GM23338 (cell line): ENCODE measurements at regions not wholly inside any gene's neighbourhood (a gene's known extent, or its start where the extent isn't known, plus 50 kb on each side); places are given as distances from the start of the nearest gene placed in this dataset.

Source experiments
- ATAC-seq: fragments of 200-7000 bp; cut with Tn5 transposase; 3 replicates; pipeline ENCODE4 v1.9.1; 2020
- DNase-seq: peaks from one replicate; pipeline ENCODE4 v3.0.0-alpha.2; 2015; ENCODE audit warnings: low spot score
- H2AFZ ChIP-seq: fragments of 200-600 bp; sonication (generic); 2 replicates; pipeline ENCODE4 v1.8.0; 2016; ENCODE audit warnings: antibody characterized with exemption, mild to moderate bottlenecking, moderate library complexity
- H3F3A ChIP-seq: fragments of 200-600 bp; sonication (generic); replicated peaks from 2 replicates; pipeline ENCODE4 v1.8.0; 2017; ENCODE audit warnings: antibody characterized with exemption, mixed run types, low read depth
- H3K27ac ChIP-seq: fragments of 200-600 bp; sonication (generic); 2 replicates; pipeline ENCODE4 v1.6.1; 2016; ENCODE audit warnings: low read depth
- H3K27me3 ChIP-seq: fragments of 200-600 bp; sonication (generic); 2 replicates; pipeline ENCODE4 v1.8.0; 2016; ENCODE audit warnings: mild to moderate bottlenecking, mixed run types, moderate library complexity; ENCODE audit not compliant: insufficient read depth
- H3K36me3 ChIP-seq: fragments of 200-600 bp; sonication (generic); 2 replicates; pipeline ENCODE4 v1.8.0; 2016; ENCODE audit warnings: mild to moderate bottlenecking; ENCODE audit not compliant: insufficient read depth
- H3K4me1 ChIP-seq: fragments of 200-600 bp; sonication (generic); 2 replicates; pipeline ENCODE4 v1.8.0; 2016; ENCODE audit warnings: mild to moderate bottlenecking, moderate library complexity; ENCODE audit not compliant: insufficient read depth
- H3K4me2 ChIP-seq: fragments of 200-600 bp; sonication (generic); 2 replicates; pipeline ENCODE4 v1.7.1; 2017; ENCODE audit warnings: mixed run types
- H3K4me3 ChIP-seq: fragments of 200-600 bp; sonication (generic); 2 replicates; pipeline ENCODE4 v1.6.1; 2016; ENCODE audit warnings: mixed run types
- H3K79me2 ChIP-seq: fragments of 200-600 bp; sonication (generic); replicated peaks from 2 replicates; pipeline ENCODE4 v1.8.0; 2017; ENCODE audit warnings: mild to moderate bottlenecking; ENCODE audit not compliant: insufficient read depth
- H3K9me2 ChIP-seq: fragments of 200-600 bp; sonication (generic); 2 replicates; pipeline ENCODE4 v1.8.0; 2017; ENCODE audit not compliant: insufficient read depth
- H4K20me1 ChIP-seq: fragments of 200-600 bp; sonication (generic); replicated peaks from 2 replicates; pipeline ENCODE4 v1.8.0; 2017; ENCODE audit warnings: mild to moderate bottlenecking; ENCODE audit not compliant: insufficient read depth
- H3K27ac Mint-ChIP-seq: 2 replicates; pipeline ENCODE4 v1.8.0; 2020; ENCODE audit warnings: inconsistent platforms, mild to moderate bottlenecking, moderate library complexity, mixed read lengths
- H3K27me3 Mint-ChIP-seq: 3 replicates; pipeline ENCODE4 v1.8.0; 2022; ENCODE audit warnings: low read depth, mild to moderate bottlenecking, moderate library complexity, mixed read lengths, inconsistent platforms; ENCODE audit not compliant: insufficient read depth, poor library complexity
- H3K36me3 Mint-ChIP-seq: 3 replicates; pipeline ENCODE4 v1.8.0; 2021; ENCODE audit warnings: low read depth, mild to moderate bottlenecking, inconsistent platforms, moderate library complexity, mixed read lengths
- H3K4me1 Mint-ChIP-seq: 3 replicates; pipeline ENCODE4 v1.8.0; 2020; ENCODE audit warnings: mild to moderate bottlenecking, inconsistent platforms, mixed read lengths
- H3K4me3 Mint-ChIP-seq: 3 replicates; pipeline ENCODE4 v1.8.0; 2021; ENCODE audit warnings: moderate library complexity, mild to moderate bottlenecking, inconsistent platforms, mixed read lengths
- H3K9me3 Mint-ChIP-seq: 3 replicates; pipeline ENCODE4 v1.8.0; 2020; ENCODE audit warnings: moderate library complexity, mild to moderate bottlenecking, inconsistent platforms, mixed read lengths
- EZH2 ChIP-seq: fragments of 200-600 bp; sonication (generic); IDR thresholded peaks from one replicate; pipeline ENCODE4 v1.8.0; 2017; ENCODE audit warnings: antibody characterized with exemption, mild to moderate bottlenecking, low read depth; ENCODE audit not compliant: unreplicated experiment
- POLR2AphosphoS5 ChIP-seq: IDR thresholded peaks from 2 replicates; pipeline ENCODE4 v1.6.1; 2016; ENCODE audit warnings: antibody characterized with exemption, low read depth
- STAT1 ChIP-seq: IDR thresholded peaks from one replicate; pipeline ENCODE4 v1.6.1; 2016; ENCODE audit warnings: antibody characterized with exemption; ENCODE audit not compliant: unreplicated experiment
- ZNF114 ChIP-seq: fragments of 250-450 bp; sonication (Bioruptor Pico); IDR thresholded peaks from 2 replicates; pipeline ENCODE4 v1.5.0; 2020; ENCODE audit warnings: mild to moderate bottlenecking, moderate library complexity
- TF ChIP-seq, protein P1 (sequence below): IDR thresholded peaks from one replicate; pipeline ENCODE4 v1.6.1; 2018; ENCODE audit warnings: antibody characterized with exemption; ENCODE audit not compliant: unreplicated experiment
- TF ChIP-seq, protein P2 (sequence below): fragments of 250-450 bp; sonication (Bioruptor Pico); IDR thresholded peaks from 2 replicates; pipeline ENCODE4 v1.5.0; 2020; ENCODE audit warnings: mild to moderate bottlenecking, moderate library complexity

DNA sequence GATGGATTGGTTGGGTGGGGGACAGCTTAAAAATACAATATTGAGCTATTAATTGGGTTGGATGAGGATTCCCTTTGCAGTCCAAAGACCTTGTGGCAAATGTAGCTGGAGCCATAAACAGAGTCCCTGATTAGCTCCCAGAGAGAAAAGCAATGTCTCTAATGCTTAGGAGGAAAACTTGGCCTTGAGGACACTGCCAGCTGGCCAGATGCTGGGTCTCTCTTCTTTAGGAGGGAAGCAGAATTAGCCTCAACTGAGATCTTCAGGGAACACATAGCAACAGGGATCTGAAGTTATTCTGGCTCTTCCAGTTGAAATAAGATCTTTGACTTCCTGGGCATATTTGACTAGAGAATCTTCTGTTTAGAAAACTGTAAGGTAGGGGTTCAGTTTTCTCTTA lies 121.7 kb upstream of the WWC1 start:
- Histone ChIP-seq H2AFZ (no peak overlapping the region), H3K9me2 (no peaks in the 10 kb centered on the region), H3F3A (no peaks in the 10 kb centered on the region), H3K27me3 (no peaks in the 10 kb centered on the region), H3K4me2 (no peak overlapping the region), H3K79me2 (no peaks in the 10 kb centered on the region), H4K20me1 (no peaks in the 10 kb centered on the region), H3K4me3 (no peak overlapping the region), H3K36me3 (no peaks in the 10 kb centered on the region), H3K4me1 (peaks cover 17% of the 10 kb centered on the region), H3K27ac (no peak overlapping the region)
- Mint-ChIP-seq H3K36me3 (no peaks in the 10 kb centered on the region), H3K4me3 (no peak overlapping the region), H3K4me1 (peaks cover 24% of the 10 kb centered on the region), H3K27me3 (peaks cover 2% of the 10 kb centered on the region), H3K9me3 (no peaks in the 10 kb centered on the region), H3K27ac (no peak overlapping the region)
- DNase-seq (no peak), ATAC-seq (no peak)
- TF ChIP-seq POLR2AphosphoS5 (no peak), ZNF114 (no peak), STAT1 (no peak), EZH2 (no peak)
- TF ChIP-seq, protein P1, sequence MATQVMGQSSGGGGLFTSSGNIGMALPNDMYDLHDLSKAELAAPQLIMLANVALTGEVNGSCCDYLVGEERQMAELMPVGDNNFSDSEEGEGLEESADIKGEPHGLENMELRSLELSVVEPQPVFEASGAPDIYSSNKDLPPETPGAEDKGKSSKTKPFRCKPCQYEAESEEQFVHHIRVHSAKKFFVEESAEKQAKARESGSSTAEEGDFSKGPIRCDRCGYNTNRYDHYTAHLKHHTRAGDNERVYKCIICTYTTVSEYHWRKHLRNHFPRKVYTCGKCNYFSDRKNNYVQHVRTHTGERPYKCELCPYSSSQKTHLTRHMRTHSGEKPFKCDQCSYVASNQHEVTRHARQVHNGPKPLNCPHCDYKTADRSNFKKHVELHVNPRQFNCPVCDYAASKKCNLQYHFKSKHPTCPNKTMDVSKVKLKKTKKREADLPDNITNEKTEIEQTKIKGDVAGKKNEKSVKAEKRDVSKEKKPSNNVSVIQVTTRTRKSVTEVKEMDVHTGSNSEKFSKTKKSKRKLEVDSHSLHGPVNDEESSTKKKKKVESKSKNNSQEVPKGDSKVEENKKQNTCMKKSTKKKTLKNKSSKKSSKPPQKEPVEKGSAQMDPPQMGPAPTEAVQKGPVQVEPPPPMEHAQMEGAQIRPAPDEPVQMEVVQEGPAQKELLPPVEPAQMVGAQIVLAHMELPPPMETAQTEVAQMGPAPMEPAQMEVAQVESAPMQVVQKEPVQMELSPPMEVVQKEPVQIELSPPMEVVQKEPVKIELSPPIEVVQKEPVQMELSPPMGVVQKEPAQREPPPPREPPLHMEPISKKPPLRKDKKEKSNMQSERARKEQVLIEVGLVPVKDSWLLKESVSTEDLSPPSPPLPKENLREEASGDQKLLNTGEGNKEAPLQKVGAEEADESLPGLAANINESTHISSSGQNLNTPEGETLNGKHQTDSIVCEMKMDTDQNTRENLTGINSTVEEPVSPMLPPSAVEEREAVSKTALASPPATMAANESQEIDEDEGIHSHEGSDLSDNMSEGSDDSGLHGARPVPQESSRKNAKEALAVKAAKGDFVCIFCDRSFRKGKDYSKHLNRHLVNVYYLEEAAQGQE: no peak
- TF ChIP-seq, protein P2, sequence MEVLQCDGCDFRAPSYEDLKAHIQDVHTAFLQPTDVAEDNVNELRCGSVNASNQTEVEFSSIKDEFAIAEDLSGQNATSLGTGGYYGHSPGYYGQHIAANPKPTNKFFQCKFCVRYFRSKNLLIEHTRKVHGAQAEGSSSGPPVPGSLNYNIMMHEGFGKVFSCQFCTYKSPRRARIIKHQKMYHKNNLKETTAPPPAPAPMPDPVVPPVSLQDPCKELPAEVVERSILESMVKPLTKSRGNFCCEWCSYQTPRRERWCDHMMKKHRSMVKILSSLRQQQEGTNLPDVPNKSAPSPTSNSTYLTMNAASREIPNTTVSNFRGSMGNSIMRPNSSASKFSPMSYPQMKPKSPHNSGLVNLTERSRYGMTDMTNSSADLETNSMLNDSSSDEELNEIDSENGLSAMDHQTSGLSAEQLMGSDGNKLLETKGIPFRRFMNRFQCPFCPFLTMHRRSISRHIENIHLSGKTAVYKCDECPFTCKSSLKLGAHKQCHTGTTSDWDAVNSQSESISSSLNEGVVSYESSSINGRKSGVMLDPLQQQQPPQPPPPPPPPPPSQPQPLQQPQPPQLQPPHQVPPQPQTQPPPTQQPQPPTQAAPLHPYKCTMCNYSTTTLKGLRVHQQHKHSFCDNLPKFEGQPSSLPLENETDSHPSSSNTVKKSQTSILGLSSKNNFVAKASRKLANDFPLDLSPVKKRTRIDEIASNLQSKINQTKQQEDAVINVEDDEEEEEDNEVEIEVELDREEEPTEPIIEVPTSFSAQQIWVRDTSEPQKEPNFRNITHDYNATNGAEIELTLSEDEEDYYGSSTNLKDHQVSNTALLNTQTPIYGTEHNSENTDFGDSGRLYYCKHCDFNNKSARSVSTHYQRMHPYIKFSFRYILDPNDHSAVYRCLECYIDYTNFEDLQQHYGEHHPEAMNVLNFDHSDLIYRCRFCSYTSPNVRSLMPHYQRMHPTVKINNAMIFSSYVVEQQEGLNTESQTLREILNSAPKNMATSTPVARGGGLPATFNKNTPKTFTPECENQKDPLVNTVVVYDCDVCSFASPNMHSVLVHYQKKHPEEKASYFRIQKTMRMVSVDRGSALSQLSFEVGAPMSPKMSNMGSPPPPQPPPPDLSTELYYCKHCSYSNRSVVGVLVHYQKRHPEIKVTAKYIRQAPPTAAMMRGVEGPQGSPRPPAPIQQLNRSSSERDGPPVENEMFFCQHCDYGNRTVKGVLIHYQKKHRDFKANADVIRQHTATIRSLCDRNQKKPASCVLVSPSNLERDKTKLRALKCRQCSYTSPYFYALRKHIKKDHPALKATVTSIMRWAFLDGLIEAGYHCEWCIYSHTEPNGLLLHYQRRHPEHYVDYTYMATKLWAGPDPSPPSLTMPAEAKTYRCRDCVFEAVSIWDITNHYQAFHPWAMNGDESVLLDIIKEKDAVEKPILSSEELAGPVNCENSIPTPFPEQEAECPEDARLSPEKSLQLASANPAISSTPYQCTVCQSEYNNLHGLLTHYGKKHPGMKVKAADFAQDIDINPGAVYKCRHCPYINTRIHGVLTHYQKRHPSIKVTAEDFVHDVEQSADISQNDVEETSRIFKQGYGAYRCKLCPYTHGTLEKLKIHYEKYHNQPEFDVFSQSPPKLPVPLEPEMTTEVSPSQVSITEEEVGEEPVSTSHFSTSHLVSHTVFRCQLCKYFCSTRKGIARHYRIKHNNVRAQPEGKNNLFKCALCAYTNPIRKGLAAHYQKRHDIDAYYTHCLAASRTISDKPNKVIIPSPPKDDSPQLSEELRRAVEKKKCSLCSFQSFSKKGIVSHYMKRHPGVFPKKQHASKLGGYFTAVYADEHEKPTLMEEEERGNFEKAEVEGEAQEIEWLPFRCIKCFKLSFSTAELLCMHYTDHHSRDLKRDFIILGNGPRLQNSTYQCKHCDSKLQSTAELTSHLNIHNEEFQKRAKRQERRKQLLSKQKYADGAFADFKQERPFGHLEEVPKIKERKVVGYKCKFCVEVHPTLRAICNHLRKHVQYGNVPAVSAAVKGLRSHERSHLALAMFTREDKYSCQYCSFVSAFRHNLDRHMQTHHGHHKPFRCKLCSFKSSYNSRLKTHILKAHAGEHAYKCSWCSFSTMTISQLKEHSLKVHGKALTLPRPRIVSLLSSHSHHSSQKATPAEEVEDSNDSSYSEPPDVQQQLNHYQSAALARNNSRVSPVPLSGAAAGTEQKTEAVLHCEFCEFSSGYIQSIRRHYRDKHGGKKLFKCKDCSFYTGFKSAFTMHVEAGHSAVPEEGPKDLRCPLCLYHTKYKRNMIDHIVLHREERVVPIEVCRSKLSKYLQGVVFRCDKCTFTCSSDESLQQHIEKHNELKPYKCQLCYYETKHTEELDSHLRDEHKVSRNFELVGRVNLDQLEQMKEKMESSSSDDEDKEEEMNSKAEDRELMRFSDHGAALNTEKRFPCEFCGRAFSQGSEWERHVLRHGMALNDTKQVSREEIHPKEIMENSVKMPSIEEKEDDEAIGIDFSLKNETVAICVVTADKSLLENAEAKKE (CRISPR knock-in tag): no peak
